Inflammatory macrophage treated with lipopolysaccharide for 4 hours (primary cell): ENCODE measurements at regions not wholly inside any gene's neighbourhood (a gene's known extent, or its start where the extent isn't known, plus 50 kb on each side); places are given as distances from the start of the nearest gene placed in this dataset.

Experiments
- DNase-seq: peaks from one replicate; pipeline ENCODE4 v3.0.0-alpha.2; 2020

DNA sequence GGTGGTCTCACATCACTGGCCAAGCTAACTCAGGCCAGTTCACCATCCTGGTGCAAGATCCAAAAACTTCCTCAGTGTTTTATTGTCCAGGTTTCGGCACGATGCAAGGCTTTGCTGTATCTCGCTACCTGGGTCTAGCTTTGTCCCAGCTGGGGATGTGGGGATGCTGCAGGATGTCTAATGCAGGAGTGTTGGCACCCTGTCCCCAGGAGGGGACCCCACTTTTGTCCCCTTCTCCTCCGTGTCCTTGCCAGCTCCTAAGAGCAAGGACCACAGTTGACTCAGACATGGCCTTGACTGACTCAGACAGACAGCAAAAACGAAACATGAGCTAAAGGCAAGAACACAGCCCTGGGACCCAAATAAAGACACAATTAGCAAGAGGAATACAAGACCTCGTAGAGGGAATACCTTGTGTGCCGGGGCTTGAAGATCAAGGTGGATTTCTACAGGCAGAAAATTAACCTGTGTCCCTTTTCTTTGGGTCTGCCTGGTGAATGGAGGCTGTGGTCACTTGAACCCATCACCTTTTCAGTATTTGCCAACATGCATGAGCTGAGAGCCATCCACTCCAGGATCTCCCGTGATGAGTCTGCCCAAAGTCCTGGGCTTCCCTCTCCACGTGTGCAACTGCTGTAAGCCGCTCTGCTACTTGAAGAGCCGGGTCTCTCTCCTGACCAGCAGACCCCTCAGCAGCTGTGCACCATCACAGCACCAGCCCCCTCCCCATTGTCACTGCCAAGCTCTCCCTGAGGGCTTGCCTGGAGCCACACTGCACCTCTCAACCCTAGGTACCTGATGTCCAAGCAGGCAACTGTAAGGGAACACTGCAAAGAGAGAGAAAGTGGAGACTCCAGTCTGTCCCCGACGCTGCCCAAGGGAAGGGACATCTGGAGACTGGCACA, 149.5 kb upstream of the ZNF507 start:
- DNase-seq = no peak

DNA sequence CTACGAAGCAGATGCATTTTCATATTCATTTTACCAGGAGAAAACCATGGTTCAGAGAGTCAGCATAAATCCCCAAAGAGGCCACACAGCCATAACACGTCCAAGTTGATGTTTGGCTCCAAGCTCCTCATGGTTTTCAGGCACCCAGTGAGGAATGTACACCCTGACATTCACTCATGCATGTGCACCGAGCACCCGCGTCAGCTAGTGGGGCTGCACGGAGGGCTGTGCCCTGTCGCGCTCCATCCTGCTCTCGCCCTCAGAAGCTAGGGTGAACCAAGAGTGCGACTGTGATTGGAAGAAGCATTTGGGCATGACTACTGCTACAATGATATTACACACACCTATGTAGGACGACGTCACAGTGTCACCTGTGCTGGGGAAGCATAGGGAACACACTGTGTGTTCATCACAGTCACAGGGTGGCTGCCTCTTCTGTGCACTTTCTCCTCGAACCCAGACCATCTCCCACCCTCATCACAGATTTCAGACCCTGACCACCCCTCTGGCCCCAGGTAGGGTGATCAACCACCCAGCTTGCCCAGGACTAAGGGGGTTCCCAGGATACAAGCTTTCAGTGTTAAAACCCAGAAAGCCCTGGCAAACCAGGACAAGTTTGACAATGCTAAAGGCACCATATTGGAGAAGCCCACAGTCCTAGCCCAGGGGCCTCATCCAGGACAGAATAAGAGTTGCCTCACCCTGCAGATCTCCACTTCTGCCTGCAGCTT, 148.6 kb upstream of the ZNF507 start:
- no peak for DNase-seq

GRCh38 chr19:32197896-32198882, 147.2 kb upstream of the ZNF507 start:
- no peak for DNase-seq

GRCh38 chr19:32199501-32200040, 145.8 kb upstream of the ZNF507 start:
- DNase-seq = no peak

GRCh38 chr19:32200312-32201038, 144.9 kb upstream of the ZNF507 start:
- DNase-seq = no peak

DNA sequence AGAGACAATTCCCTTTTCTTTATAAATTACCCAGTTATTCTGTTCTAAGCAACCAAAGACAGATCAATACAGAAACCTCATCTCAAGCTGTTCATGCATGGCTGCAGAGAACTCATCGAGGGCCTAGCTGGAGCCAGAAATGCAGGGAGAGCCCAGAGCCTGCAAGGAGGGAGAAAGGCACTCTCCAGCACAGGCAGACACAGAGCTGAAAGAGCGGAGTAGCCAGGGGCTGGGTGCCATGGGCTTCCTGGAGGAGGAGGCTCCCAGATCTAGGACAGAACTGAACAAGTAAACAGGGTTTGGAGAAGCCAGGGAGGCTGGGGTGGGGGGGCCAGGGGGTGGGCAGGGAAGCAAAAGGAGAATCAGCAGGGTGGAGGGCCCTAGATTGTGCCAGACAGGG, 144.2 kb upstream of the ZNF507 start:
- DNase-seq = no peak

GRCh38 chr19:32201636-32202051, 143.8 kb upstream of the ZNF507 start:
- DNase-seq = no peak

DNA sequence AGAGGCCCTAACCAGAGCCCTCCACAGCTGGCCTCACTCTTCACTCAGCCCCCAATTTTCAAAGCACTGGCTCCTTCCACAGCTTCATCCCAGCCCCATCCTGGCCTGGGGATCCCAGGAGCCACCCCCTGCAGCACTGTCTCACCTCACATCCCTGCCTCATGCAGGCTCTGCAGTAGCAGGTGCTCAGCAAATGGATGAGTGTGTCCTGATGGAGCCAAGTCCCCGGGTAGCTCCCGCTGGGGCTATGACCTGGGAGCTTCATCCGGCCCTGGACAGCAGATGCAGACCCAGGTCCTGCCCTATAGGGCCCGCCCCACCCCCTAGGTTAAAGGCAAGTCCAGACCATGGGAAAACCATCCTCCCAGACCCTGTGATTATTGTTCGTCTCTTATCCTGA, 143.2 kb upstream of the ZNF507 start:
- DNase-seq = no peak

DNA sequence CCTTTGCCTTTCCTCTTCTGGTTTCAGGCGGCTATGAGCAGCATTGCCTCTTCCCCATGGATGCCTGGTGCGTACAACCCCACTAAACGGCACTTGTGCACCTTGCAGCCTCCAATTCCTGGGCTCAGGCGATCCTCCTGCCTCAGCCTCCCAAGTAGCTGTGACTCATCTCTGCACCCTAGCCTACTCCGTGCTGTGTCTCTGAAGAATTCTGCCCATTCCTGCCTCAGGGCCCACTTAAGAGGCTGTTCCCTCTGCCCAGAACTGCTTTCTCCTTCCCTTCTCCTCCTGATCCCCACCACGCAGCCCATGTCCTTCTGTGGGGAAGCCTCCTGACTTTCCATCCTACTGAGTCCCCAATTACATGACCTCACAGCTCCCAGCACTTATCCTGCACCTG, 142.2 kb upstream of the ZNF507 start:
- DNase-seq = no peak

DNA sequence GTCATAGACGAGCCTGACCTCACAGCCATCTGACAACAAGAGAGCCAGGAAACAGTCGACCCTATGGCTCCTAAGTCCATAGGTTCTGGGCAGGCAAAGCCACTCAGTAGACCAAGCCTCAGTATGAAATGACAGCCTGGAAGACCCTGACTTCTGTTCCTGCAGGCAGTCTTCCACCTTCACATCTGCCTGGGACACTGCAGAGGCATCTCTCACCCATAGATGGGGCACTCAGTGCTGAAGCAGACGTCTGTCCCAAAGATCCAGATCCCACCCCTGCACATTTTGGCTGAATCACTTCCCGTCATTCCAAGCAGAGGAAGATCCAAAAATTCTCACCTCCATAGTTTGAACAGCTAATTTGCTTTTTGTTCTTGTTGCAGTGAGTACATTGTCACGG, 139.3 kb upstream of the ZNF507 start:
- no peak for DNase-seq

GRCh38 chr19:32208060-32208459, 137.3 kb upstream of the ZNF507 start:
- DNase-seq = no peak

DNA sequence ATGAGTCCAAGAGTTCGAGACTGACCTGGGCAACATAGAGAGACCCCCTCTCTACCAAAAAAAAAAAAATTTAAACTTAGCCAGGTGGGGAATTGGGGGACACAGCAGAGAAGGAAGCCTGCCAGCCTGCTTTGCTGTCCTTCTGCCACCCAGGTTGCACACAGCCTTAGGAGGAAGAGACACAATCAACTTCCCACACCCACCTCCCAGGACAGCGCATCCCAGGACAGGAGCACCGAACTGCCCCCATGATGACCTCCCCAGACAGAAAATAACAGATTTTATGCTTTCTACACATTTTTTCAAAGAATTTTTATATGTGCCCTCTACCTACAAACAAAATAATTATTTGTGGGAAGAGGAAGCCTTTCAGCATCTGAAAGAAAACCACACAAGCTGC, 126.0 kb upstream of the ZNF507 start:
- DNase-seq = no peak

DNA sequence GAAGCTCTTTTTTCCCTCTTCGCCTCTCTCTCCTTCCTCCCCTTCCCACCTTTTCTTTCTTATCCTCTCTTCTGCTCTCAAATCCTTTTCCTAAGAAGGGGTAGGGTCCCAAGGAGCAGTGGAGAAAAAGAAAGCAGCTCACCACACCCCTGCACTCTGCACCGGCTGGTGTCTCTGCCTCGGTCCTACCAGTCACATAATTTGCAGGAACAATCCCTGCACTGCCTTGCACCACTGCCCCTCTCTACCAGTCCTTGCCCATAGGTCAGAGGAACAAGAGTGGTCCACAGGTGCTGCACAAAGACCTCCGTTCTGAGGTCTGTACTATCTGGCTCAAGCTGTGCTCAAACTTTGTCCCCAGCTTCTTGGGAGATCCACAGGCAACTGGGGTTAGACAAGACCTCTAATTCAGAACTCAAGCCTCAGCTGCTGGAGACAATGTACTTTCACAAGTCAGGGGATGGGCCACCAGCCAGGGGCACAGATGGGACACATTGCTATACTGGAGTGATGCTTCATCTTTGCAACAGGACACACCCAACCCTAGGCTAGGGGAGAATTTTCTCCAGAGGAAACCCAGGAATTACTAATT, 125.4 kb upstream of the ZNF507 start:
- no peak for DNase-seq

DNA sequence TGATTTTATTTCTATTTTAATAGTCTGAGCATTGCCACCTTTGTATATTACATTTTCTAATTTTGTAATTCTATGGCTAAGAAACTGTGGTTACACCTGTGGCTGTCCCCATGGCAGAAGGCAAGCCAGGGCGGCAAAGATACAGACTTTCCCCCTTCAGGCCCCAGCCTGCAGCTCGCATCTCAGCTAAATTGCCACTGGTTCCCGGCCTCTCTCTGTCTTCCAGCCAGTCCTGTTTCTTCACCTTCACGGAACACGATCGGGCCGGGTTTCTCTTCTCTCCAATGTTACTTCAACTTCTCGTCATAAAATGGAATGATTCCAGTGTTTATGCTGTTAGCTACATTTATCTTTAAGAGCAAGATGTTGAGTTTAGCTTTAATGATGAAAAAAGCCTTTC, 124.5 kb upstream of the ZNF507 start:
- no peak for DNase-seq

DNA sequence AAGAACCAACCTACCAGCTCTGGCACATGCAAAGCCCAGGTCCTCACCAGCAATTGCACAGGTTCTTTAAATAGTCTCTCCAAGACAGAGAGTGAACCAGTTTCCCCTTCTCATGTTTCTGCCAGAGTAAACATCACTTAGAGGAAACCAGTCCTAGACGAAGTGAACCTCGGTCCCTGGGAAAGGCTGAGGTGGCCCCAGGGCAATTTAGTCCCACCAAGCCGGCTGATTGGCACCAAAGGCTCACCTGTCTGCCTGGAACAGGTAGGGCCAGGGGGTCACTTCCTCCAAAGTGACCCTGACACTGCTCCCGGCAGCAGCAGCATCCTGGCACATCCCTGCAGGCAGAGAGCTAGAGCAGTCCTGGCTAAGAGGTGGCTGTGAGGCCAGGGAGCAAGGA, 122.9 kb upstream of the ZNF507 start:
- no peak for DNase-seq

DNA sequence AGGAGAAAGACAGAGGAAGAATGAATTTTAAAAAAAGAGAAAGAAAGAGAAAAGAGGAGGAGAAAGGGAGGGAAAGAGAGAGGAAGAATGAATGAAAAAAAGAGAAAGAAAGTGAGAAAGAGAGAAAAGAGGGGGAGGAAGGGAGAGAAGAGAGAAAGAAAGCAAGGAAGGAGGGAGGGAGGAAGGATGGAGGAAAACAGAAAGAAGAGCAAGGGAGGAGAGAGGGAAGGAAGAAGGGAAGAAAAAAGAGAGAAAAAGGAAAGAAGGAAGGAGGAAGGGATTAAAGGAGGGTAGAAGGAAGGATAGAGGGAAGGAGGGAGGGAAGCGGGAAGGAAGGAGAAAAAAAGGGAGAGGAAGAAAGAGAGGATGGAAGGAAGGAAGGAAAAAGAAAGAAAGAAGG, 122.3 kb upstream of the ZNF507 start:
- DNase-seq = no peak

- DNase-seq = no peak
Measured at GRCh38 chr19:32223595-32224370, 121.6 kb upstream of the ZNF507 start.

GRCh38 chr19:32224371-32225244, 120.8 kb upstream of the ZNF507 start:
- DNase-seq = peak; percentile 56

GRCh38 chr19:32227561-32228165, 117.7 kb upstream of the ZNF507 start:
- DNase-seq = no peak
